ENCODE measurements at regions not wholly inside any gene's neighbourhood (a gene's known extent, or its start where the extent isn't known, plus 50 kb on each side); places are given as distances from the start of the nearest gene placed in this dataset.

DNA sequence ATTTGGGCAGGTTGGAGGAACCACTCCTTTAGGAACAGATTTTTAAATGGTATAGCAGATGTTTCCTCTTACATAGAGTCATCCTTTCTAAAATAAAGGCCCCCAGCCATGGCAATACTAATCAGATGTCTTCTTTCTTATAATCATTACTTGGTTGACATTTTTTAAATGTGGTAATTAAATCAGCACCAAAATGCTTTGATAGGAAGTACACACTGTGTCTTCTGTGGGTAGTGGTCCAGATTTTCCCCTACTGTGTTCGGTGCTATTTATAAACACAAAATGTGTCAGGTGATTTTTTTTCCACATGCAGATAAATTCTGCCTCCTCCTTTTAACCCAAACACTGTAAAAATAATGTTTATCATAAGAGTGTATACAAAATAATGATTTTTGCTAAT lies 200.9 kb upstream of the DTNA start:
- Histone ChIP-seq H3K4me3 (ENCODE audit: low read length) (peak overlapping the region; percentile 17), H3K27me3 (replicated peaks; ENCODE audit: insufficient read depth, low read length) (no peaks in the 10 kb centered on the region), H3K79me2 (ENCODE audit: low read length) (peaks cover 7% of the 10 kb centered on the region; the same call in 1 of the 2 replicates), H4K20me1 (ENCODE audit: insufficient read depth, low read length) (no peaks in the 10 kb centered on the region), H3K4me1 (ENCODE audit: low read length) (peaks cover 15% of the 10 kb centered on the region), H3K4me2 (ENCODE audit: low read depth, low read length) (peak overlapping the region; percentile 71), H3K9me2 (replicated peaks; ENCODE audit: insufficient read depth, low read length) (no peaks in the 10 kb centered on the region), H3F3A (ENCODE audit: insufficient read depth, low read length) (peaks cover 4% of the 10 kb centered on the region; the same call in 1 of the 2 replicates), H3K9me3 (replicated peaks; ENCODE audit: insufficient read depth, low read length) (no peaks in the 10 kb centered on the region), H3K27ac (ENCODE audit: low read length) (peak overlapping the region; percentile 16; the same call in 1 of the 2 replicates), H3K9ac (ENCODE audit: low read length) (no peak overlapping the region), H3K36me3 (replicated peaks; ENCODE audit: insufficient read depth, low read length) (no peaks in the 10 kb centered on the region), H2AFZ (ENCODE audit: low read length) (no peak overlapping the region)
- TF ChIP-seq CTCF (IDR thresholded peaks at IDR 0.05; ENCODE audit: low read length) (no peak), EZH2phosphoT487 (IDR thresholded peaks at IDR 0.05; ENCODE audit: low read length) (no peak), EZH2 (optimal IDR thresholded peaks at IDR 0.05; ENCODE audit: low read depth, low read length) (no peak)
- DNase-seq = no peak

GRCh38 chr18:34509879-34510586 lies 200.1 kb upstream of the DTNA start:
- DNase-seq = peak; percentile 55
- H3K4me2 ChIP-seq (ENCODE audit: low read depth, low read length) = peak overlapping the region; percentile 71
- no peak overlapping the region for H2AFZ ChIP-seq (ENCODE audit: low read length)
- H3K4me1 ChIP-seq (ENCODE audit: low read length) = peaks cover 15% of the 10 kb centered on the region
- no peak overlapping the region for H3K9ac ChIP-seq (ENCODE audit: low read length)
- peaks cover 4% of the 10 kb centered on the region; the same call in 1 of the 2 replicates for H3F3A ChIP-seq (ENCODE audit: insufficient read depth, low read length)
- H3K9me3 ChIP-seq (replicated peaks; ENCODE audit: insufficient read depth, low read length) = no peaks in the 10 kb centered on the region
- H3K27me3 ChIP-seq (replicated peaks; ENCODE audit: insufficient read depth, low read length) = no peaks in the 10 kb centered on the region
- H3K4me3 ChIP-seq (ENCODE audit: low read length) = peak overlapping the region; percentile 17
- no peaks in the 10 kb centered on the region for H4K20me1 ChIP-seq (ENCODE audit: insufficient read depth, low read length)
- H3K79me2 ChIP-seq (ENCODE audit: low read length) = peaks cover 7% of the 10 kb centered on the region; the same call in 1 of the 2 replicates
- peak overlapping the region; percentile 16; the same call in 1 of the 2 replicates for H3K27ac ChIP-seq (ENCODE audit: low read length)
- no peak for TF ChIP-seq EZH2phosphoT487 (IDR thresholded peaks at IDR 0.05; ENCODE audit: low read length)
- no peak for TF ChIP-seq CTCF (IDR thresholded peaks at IDR 0.05; ENCODE audit: low read length)
- no peak for TF ChIP-seq EZH2 (optimal IDR thresholded peaks at IDR 0.05; ENCODE audit: low read depth, low read length)
- no peaks in the 10 kb centered on the region for H3K9me2 ChIP-seq (replicated peaks; ENCODE audit: insufficient read depth, low read length)
- no peaks in the 10 kb centered on the region for H3K36me3 ChIP-seq (replicated peaks; ENCODE audit: insufficient read depth, low read length)

GRCh38 chr18:34510926-34511325 lies 199.2 kb upstream of the DTNA start:
- H3K4me3 ChIP-seq (ENCODE audit: low read length) = no peak overlapping the region
- no peaks in the 10 kb centered on the region for H3K27me3 ChIP-seq (replicated peaks; ENCODE audit: insufficient read depth, low read length)
- peaks cover 7% of the 10 kb centered on the region; the same call in 1 of the 2 replicates for H3K79me2 ChIP-seq (ENCODE audit: low read length)
- no peak overlapping the region for H2AFZ ChIP-seq (ENCODE audit: low read length)
- DNase-seq = no peak
- no peaks in the 10 kb centered on the region for H4K20me1 ChIP-seq (ENCODE audit: insufficient read depth, low read length)
- H3F3A ChIP-seq (ENCODE audit: insufficient read depth, low read length) = peaks cover 4% of the 10 kb centered on the region; the same call in 1 of the 2 replicates
- TF ChIP-seq EZH2phosphoT487 (IDR thresholded peaks at IDR 0.05; ENCODE audit: low read length) (no peak), CTCF (IDR thresholded peaks at IDR 0.05; ENCODE audit: low read length) (no peak), EZH2 (optimal IDR thresholded peaks at IDR 0.05; ENCODE audit: low read depth, low read length) (no peak)
- H3K9me3 ChIP-seq (replicated peaks; ENCODE audit: insufficient read depth, low read length) = no peaks in the 10 kb centered on the region
- no peak overlapping the region for H3K4me2 ChIP-seq (ENCODE audit: low read depth, low read length)
- no peaks in the 10 kb centered on the region for H3K9me2 ChIP-seq (replicated peaks; ENCODE audit: insufficient read depth, low read length)
- H3K36me3 ChIP-seq (replicated peaks; ENCODE audit: insufficient read depth, low read length) = no peaks in the 10 kb centered on the region
- no peak overlapping the region for H3K27ac ChIP-seq (ENCODE audit: low read length)
- H3K4me1 ChIP-seq (ENCODE audit: low read length) = peaks cover 15% of the 10 kb centered on the region
- no peak overlapping the region for H3K9ac ChIP-seq (ENCODE audit: low read length)

All from MM.1S (cell line).